NCI-H1092 treated with DMSO at 0.1 percent for 48 hours (cell line): ENCODE measurements at regions not wholly inside any gene's neighbourhood (a gene's known extent, or its start where the extent isn't known, plus 50 kb on each side); places are given as distances from the start of the nearest gene placed in this dataset.

Source experiments
- DNase-seq: peaks from one replicate; lab custom pipeline; 2025; lab: John Stamatoyannopoulos, UW

DNA sequence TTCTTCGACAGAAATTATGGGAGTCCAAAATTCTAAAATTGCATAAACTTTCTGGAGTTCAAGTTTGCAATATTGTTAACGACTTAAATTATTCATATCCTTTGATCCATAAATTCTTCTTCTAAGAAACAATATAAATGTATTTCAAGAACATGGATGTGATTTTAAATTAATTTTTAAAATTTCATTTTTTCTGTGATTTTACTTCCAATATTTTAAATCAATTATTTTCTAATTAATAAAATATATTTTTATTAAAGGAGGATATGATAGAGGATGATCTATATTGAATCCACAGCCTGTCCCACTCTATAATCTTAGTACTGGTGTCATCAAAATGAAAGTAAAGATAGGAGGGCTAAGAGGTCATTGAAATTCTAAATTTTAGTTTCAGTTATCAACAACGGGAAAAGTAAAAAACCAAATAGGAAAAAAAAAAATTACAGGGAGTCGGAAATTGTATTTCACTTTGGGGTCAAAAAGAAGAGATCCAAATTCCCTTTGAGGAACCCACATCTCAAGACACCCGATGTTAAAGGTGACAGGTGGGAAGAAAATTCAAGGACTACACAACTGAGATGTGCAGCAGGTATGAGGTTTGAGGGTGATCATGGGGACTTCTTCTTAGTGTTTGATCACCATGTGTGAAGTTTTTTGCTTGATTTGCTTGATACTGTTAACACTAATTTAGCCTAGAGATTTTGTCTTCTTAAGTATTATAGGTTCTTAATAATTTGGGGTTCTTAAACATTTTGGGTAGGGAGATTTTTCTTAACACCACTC, 154.8 kb upstream of the RGS18 start:
- no peak for DNase-seq

DNA sequence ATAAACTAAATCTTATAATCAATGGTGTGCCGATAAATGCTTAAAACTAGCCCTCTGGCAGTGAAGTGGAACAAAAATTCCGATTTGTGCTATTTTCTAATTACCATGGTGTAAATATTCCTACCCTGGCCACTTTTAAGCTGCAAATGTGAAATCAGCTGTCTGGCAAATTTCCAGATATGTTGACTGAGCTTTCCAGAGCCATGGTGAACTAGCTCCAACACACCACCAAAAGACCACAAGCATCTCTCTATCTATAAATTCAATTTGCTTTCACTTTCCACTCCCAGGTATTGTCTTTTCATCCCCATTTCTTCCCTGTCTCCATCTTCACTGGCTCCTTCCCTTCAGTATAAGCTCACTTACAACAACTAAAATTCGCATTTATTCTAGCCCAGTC, 152.3 kb upstream of the RGS18 start:
- DNase-seq: no peak

DNA sequence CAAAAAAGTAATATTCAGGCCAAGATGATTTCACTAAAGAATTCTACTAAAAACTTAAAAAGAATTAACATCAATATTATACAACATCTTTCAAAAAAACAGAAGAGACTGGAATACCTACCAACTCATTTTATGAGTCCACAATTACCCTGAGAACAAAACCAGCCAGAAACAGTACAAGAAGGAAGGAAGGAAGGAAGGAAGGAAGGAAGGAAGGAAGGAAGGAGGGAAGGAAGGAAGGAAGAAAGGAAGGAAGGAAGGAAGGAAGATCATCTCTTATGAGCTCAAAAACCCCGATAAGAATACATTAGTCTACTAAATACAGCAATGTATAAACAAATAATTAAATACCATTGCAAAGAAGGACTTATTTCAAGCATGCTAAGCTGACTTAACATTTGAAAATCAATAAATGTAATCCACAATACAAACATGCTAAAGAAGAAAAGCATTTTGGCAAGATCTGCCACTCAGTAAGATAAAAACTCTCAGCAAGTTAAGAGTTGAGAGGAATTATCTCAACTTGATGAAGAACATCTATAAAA, 149.9 kb upstream of the RGS18 start:
- no peak for DNase-seq

DNA sequence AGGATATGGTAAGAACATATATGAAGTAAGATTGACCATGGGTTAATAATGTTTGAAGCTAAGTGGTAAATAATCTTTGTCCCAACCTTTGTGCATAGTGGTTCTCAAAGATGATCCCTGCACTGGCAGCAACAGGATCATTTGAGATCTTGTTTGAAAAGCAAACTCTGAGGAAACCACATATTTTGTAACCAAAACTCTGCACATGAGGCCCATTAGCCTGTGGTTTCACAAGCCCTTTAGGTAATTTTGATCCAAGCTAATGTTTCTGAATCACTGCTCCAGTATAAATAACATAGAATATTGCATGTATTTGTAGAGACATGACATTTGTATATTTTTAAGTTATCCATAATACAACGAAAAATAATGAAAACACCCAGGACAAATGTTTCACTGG, 147.9 kb upstream of the RGS18 start:
- no peak for DNase-seq

DNA sequence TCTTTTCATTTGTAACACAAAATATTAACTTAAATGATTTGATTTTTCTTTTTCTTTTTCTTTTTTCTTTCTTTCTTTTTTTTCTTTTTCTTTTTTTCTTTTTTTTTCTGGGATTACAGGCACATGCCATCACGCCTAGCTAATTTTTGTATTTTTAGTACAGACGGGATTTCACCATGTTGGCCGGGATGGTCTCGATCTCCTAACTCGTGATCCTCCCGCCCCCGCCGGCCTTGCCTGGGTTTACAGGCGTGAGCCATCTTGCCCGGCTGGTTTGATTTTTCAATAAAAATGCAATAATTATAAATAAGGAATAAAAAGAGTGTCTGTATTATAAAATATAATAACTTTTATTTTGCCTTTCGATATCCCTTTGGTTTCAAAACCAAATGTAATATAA, 146.7 kb upstream of the RGS18 start:
- DNase-seq: no peak

DNA sequence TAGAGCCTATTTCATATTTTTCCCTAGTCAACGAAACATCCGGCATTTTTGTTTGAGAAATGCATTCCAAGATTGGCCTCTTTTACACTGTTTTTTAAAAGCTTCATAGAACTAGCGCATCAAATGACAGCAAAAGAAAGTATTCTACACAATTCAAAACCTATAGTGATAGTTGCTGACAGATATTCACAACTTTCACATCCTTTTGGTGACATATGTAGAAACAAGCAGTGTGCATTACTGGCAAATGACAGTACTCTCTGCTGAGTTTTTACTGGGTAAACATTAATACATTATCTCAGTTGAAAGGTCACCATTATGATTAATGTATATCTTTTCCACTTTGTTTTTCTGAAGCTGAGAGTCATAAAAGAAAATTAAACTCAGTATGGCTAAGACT, 135.4 kb upstream of the RGS18 start:
- no peak for DNase-seq

DNA sequence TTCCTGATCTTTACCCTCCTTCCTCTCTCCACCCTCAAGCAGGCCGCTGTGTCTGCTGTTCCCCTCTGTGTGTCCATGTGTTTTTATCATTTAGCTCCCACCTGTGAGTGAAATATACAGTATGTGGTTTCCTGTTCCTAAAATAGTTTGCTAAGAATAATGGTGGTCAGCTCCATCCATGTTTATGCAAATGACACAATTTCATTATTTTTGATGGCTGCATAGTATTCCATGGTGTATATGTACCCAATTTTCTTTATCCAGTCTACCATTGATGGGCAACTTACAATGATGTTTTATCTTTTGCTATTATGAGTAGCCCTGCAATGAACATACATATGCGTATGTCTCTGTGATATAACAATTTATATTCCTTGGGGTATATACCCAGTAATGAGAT, 133.4 kb upstream of the RGS18 start:
- no peak for DNase-seq

DNA sequence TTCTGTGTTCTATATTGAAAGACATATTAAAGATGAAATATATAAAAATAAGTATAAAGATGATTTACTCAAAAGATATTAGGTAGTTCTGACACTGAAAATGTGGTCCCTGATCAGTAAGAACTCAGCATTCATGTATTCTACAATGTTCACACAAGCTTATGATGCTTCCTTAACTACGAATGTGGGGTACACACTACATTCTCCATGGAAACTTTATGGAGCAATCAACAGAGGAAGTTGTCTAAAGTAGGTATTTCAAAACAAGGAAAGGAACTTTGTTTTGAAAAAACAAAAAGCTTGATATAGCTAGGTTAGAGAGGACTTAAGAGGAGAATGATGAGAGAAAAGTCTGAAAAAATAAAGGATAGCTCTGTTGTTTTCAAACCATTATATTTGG, 119.7 kb upstream of the RGS18 start:
- DNase-seq: no peak

DNA sequence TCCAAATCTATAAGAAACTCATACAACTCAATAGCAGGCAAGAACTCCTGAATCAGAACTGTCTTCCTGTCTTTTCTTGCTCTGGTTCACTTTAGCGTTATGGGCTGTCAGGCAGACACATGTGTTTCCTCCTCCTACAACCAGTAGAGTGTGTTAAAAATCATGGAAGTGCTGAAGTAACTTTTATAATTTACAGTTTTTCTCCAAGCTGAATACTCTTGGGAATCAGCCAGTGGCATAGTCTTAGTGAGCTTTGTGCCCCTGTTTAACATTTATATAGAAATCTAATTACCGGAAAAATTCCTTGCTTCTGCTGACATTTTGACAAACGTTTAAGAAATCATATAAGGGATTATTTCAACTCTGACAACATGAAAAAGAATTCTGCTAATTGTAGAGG, 113.1 kb upstream of the RGS18 start:
- no peak for DNase-seq

DNA sequence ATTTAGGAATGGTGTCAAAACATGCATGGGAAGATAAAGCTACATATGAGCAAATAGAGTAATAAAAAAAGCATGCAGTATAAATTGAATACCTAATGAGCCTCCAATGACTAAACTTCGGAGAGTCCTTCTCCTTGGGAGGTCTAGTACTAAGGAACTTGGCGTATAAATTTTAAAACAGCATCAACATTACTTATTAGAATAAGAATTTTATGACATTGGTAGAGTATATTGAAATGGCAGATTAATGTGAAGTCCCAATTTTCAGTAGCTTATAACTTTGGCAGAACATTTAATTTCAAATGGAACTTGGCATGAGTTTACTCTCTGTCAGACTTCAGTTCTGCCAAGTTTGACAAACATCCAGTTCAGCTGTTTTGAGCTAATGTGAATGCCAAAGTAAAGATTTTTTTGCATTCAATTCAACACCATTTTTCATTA, 104.7 kb upstream of the RGS18 start:
- no peak for DNase-seq

DNA sequence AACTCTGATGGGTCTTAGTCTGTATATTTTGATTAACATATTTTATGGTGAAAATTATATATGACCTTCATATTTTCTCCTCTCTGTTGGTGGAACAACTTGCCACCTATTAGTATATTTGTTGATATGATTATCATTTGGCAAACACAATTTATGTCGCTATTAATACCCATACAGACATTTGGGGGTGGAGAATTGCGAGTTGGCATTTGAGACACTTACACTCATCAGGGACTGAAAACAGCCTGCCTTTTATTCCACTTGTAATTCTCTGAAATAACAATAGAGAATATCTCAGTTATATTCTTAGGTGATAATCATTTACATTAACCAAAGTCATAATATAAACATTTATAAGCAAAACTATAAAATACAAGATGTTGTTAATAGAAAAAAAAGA, 100.5 kb upstream of the RGS18 start:
- no peak for DNase-seq

DNA sequence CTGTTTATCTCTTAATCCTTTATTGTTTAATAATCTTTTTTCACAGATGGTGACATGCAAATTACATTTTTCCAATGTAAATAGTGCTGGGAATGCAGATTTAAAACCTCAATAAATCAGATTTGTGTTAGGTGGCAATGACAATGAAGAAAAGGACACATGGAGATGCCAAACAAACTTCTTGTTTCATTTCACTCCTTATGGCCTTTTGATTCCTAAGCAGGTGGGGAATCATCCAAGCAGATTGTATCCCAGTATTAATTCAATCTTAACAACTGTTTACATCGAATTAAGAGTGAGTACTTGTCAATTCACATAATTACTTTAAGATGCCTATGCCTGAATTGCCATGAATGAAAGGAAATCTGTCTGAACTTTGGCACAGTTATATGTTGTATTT, 98.9 kb upstream of the RGS18 start:
- no peak for DNase-seq

DNA sequence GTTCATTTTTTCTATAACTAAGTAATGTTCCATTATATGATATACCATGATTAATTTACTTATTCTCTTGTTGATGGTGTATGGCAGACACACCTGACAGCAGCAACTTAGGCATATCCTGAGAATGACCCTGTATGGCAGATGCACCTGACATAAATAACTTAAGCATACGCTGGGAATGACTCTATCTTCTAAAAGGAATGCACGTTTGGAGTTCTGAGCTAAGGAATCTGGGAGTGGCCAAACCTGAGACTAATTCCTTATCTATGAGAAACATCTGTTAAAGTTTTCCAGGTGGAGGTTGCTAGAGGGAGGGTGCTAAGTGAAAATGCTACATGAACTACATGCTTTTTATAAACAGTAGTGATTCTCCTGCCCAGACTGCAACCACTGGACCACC, 96.7 kb upstream of the RGS18 start:
- DNase-seq: no peak

DNA sequence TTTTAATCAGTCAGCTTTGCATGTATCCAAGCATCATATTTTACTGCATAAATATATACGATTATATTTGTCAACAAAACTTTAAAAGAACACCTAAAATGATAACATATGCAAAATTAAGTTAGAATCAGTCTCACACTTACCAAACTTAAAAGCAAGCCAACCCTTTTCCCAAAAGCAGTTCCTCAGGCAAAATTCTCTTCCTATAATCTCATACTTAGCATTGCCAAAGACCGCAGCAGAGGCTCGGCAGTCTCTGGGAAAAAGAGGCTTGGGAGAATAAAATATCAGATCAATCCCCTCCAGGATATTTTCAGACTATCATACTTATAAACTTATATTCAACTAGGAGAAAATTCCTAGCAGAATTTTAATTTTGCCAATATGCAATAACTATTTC, 93.2 kb upstream of the RGS18 start:
- no peak for DNase-seq

DNA sequence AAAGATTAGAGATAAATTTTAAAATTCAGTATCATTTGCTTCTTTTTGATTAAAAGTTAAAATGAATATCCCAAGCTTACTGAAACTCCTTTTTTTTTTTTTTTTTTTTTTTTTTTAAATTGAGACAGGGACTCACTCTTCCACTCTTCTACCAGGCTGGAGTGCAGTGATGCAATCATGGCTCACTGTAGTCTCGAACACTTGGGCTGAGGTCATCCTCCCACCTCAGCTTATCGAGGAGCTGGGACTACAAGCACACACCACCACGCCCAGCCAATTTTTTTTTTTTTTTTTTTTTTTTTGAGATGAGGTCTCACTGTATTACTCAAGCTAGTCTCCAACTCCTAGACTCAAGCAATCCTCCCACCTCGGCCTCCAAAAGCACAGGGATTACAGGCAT, 92.1 kb upstream of the RGS18 start:
- no peak for DNase-seq

DNA sequence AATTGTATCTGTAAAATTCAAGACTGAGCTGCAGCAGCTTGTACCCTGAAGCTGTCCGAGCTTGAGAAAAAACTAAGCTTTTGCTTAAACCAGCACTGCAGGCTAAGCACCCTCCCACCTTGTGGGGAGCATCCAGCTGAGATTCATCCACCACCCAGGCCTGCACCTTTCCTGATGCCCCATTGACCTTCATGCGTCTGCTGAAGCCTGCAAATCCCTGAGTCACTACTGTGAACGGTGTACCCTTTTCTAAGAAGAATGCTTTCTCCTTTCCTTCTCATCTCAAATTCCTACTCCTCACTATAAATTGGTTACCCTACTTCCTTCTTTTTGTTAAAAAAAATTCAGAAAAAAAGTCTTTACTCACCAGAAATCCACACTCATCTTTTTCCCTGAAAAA, 90.9 kb upstream of the RGS18 start:
- DNase-seq: no peak

DNA sequence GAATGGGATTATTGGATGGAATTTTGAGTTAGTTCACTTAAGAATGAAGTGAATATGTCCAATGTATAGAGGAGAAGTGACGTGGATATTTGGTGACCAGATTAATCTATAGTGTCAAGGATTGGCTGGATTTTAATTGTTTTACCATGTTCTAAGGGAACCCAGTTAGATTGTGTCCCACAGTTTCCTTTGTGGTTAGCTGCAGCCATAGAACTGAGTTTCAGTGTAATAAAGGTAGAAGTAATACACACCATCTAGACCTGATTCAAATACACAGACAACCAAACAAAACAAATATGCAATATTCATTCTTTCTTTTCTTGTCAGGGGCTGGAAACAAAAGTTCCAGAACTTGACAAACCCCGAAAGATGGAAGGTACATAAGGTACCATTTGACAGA, 88.0 kb upstream of the RGS18 start:
- no peak for DNase-seq

DNA sequence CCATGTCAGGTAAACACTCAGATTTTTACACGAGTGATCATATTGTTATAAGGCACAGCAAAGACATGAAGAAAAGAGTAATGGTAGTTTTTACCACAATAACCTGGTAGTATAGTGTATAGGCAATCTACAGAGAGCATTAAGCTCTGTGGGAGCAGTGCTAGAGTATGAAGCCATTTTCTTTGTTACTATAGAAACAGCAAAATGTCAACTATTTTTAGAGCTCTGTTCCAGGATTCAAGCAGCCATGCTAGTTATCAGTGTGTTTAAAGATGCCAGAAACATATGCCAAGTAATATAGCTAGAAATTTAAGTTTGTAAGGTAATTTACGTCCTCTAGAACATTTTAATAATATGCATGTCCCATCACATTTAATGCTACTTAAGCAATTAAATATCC, 77.6 kb upstream of the RGS18 start:
- DNase-seq: no peak

DNA sequence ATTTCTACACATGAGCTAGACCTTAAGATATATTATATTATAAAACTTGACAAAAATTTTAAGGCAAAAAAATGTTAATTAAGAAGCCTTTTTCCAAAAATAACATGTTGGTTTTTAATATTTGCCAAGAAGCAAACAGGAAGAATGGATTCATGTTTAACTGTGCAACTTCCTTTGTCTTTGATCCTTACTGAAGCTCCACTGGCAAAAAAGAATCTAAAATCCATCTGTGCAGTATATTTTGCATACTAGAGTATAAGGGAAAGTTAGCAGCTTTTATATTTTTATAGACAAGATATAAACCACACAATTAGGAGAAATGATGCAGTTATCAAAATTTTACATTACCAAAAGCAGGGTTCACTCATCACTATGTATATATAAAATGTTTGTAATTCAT, 76.9 kb upstream of the RGS18 start:
- DNase-seq: no peak

DNA sequence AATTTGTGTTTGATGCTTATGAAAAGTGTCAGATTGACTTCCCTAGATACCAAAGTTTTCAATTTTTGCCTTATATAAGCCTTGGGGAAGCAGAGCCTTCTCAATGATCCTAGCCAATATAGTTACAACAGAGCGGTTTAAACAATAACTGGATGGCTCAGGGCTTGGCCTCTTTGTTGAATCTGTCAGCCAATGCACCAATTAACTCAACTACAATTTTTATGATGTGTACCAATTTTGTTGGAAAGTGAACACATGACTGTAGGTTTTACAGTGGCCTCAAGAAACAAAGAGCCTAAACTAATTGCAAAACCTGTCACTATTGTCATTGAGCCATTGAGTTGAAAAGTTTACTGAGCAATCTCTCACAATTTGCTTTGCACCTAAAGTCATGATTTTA, 71.6 kb upstream of the RGS18 start:
- DNase-seq: no peak

DNA sequence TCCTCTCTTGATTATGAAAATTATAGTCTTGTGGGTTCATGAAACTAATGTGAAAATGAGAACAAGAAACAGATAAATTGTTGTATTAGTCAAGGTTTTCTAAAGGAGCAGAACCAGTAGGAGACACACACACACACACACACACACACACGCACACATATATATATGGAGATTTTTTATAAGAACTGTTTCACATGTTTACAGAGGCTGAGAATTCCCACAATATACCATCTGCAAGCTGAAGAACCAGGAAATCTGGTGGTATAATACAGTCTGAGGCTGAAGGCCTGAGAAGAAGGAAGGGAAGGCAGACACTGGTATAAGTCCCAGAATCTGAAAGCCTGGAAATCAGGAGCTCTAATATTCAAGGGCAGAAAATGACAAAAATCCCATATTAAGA, 70.9 kb upstream of the RGS18 start:
- DNase-seq: no peak

DNA sequence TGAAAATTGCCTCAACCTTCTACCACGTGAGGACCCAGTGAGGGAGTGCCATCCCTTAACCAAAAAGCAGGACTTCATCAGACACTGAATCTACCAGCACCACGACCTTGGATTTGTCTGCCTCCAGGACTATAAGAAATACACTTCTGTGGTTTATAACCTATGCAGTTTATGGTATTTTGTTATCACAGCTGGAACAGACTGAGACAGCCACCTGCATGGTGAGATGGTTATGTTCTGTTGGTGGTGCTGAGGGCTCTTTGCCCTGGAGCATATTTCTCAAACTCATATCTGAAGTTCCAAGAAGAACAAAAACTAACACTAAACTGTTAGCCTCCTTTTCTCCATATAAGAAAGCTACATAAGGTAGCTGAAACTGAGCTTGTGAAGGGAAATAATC, 69.8 kb upstream of the RGS18 start:
- no peak for DNase-seq

DNA sequence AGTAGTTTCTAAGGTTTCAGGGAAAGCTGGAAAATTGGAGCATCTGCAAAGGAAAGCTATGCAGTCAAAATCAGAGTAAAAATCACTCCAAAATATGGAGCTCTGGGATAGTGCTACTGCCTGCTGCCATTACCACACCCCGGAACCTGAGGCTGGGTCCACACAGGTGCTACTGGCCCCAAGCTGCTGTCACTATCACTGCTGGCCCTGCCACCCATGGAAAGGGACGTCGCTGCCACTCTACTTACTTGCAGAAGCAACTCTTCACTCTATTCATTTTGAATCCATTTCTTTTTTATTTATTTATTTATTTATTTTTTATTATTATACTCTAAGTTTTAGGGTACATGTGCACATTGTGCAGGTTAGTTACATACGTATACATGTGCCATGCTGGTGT, 60.3 kb upstream of the RGS18 start:
- no peak for DNase-seq

DNA sequence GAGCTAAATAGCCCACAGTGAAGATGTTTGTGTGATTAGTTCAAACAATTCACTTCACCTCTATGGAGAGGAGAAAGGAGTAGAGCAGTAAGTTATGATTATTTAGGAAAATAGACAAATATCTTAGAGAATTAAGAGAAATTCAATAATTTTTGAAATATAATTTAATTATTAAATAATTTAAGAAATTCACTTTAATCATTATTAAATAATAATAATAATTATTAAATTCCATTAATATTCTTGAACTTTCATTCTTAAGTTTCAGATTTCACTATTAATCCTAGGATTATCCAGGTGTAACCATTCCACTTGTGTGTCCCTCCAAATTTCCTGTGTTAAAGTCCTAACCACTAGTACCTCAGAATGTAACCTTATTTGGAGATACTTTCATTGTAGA, 58.9 kb upstream of the RGS18 start:
- no peak for DNase-seq
